HL-60 (cell line): ENCODE measurements at regions not wholly inside any gene's neighbourhood (a gene's known extent, or its start where the extent isn't known, plus 50 kb on each side); places are given as distances from the start of the nearest gene placed in this dataset.

Source experiments
- DNase-seq, 2 experiments: peaks; one replicate each; pipeline ENCODE4 v3.0.0-alpha.2; 2010 to 2020; ENCODE audit warnings: low read depth in 1 of 2, low spot score in 1 of 2
- H3K27ac ChIP-seq: fragments of 250-450 bp; sonication (Bioruptor Pico); replicated peaks from 2 replicates; pipeline ENCODE4 v1.5.1; 2020; ENCODE audit warnings: mild to moderate bottlenecking, moderate library complexity
- H3K27me3 ChIP-seq: fragments of 250-450 bp; sonication (Bioruptor Pico); 2 replicates; pipeline ENCODE4 v1.5.1; 2021; ENCODE audit warnings: mild to moderate bottlenecking, moderate library complexity; ENCODE audit not compliant: insufficient read depth, poor library complexity, severe bottlenecking
- H3K4me3 ChIP-seq: replicated peaks from 2 replicates; pipeline ENCODE4 v1.5.1; 2011; ENCODE audit warnings: mild to moderate bottlenecking, control low read depth, low read length; ENCODE audit not compliant: insufficient read depth
- CTCF ChIP-seq: IDR thresholded peaks from one replicate; pipeline ENCODE4 v1.5.1; 2011; ENCODE audit warnings: low read length, control low read depth, inconsistent platforms; ENCODE audit not compliant: insufficient read depth
- GABPA ChIP-seq: IDR thresholded peaks from 2 replicates; pipeline ENCODE4 v1.6.1; 2012; ENCODE audit warnings: low read depth
- POLR2AphosphoS5 ChIP-seq: IDR thresholded peaks from 2 replicates; pipeline ENCODE4 v1.6.1; 2012; ENCODE audit warnings: low read depth
- SPI1 ChIP-seq: IDR thresholded peaks from 2 replicates; pipeline ENCODE4 v1.6.1; 2012; ENCODE audit warnings: low read depth, mild to moderate bottlenecking, borderline replicate concordance
- TF ChIP-seq, protein P1 (sequence below): IDR thresholded peaks from 2 replicates; pipeline ENCODE4 v1.6.1; 2012; ENCODE audit warnings: low read depth; ENCODE audit not compliant: insufficient replicate concordance

GRCh38 chr6:3612341-3613041 lies 139.0 kb downstream of the PXDC1 start:
- DNase-seq = no peak
- Histone ChIP-seq H3K4me3 (no peak overlapping the region), H3K27ac (no peak overlapping the region)

DNA sequence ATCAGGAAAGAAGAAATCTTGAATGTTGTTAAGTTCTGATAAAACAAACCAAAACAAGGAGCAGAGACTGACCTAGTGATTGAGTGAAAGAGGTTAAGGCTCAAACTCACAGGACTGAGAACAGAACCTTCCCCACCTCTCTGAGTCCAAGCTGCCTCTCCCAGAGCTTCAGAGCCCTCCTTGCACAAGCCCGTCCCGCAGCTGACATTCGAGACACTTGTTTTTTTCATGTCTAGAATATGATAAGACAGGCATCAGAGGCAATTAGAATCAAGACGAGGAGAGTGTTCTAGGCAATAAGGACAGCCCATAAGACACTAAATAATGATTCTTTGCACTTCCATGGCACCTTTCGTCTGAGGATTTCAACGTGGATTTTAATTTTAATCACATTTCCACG lies 140.6 kb downstream of the PXDC1 start:
- TF ChIP-seq CTCF = no peak
- no peak for TF ChIP-seq POLR2AphosphoS5
- TF ChIP-seq SPI1 = no peak
- TF ChIP-seq, protein P1, sequence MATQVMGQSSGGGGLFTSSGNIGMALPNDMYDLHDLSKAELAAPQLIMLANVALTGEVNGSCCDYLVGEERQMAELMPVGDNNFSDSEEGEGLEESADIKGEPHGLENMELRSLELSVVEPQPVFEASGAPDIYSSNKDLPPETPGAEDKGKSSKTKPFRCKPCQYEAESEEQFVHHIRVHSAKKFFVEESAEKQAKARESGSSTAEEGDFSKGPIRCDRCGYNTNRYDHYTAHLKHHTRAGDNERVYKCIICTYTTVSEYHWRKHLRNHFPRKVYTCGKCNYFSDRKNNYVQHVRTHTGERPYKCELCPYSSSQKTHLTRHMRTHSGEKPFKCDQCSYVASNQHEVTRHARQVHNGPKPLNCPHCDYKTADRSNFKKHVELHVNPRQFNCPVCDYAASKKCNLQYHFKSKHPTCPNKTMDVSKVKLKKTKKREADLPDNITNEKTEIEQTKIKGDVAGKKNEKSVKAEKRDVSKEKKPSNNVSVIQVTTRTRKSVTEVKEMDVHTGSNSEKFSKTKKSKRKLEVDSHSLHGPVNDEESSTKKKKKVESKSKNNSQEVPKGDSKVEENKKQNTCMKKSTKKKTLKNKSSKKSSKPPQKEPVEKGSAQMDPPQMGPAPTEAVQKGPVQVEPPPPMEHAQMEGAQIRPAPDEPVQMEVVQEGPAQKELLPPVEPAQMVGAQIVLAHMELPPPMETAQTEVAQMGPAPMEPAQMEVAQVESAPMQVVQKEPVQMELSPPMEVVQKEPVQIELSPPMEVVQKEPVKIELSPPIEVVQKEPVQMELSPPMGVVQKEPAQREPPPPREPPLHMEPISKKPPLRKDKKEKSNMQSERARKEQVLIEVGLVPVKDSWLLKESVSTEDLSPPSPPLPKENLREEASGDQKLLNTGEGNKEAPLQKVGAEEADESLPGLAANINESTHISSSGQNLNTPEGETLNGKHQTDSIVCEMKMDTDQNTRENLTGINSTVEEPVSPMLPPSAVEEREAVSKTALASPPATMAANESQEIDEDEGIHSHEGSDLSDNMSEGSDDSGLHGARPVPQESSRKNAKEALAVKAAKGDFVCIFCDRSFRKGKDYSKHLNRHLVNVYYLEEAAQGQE = no peak
- no peak for TF ChIP-seq GABPA
- H3K4me3 ChIP-seq = no peak overlapping the region
- DNase-seq = no peak
- no peak overlapping the region for H3K27ac ChIP-seq
- no peaks in the 10 kb centered on the region for H3K27me3 ChIP-seq

More at GRCh38 chr6:3612341-3613041, 139.0 kb downstream of the PXDC1 start:
- TF ChIP-seq, protein P1 = no peak
- TF ChIP-seq POLR2AphosphoS5 (no peak), SPI1 (no peak)
- no peaks in the 10 kb centered on the region for H3K27me3 ChIP-seq

GRCh38 chr6:3610206-3610605 lies 141.3 kb downstream of the PXDC1 start:
- no peak for DNase-seq
- H3K27me3 ChIP-seq = no peaks in the 10 kb centered on the region
- H3K27ac ChIP-seq = no peak overlapping the region
- H3K4me3 ChIP-seq = no peak overlapping the region
- TF ChIP-seq, protein P1 = no peak
- TF ChIP-seq GABPA (no peak), POLR2AphosphoS5 (no peak), CTCF (no peak), SPI1 (no peak)
